HepG2 (cell line): ENCODE measurements at regions not wholly inside any gene's neighbourhood (a gene's known extent, or its start where the extent isn't known, plus 50 kb on each side); places are given as distances from the start of the nearest gene placed in this dataset.

ENCODE experiments used
- HIC2 ChIP-seq: sonication (generic); formaldehyde crosslinking; IDR thresholded peaks from 2 replicates; pipeline ENCODE4 v1.9.0; 2022; ENCODE audit warnings: low read depth, missing genetic modification reagents
- IRF2 ChIP-seq: IDR thresholded peaks from 2 replicates; pipeline ENCODE4 v1.6.1; 2018; ENCODE audit warnings: missing genetic modification reagents, missing compliant biosample characterization
- RFX3 ChIP-seq: IDR thresholded peaks from 2 replicates; pipeline ENCODE4 v1.6.1; 2016; ENCODE audit warnings: missing biosample characterization, missing genetic modification reagents
- SP1 ChIP-seq, 2 experiments: fragments of 450-650 bp in 1 of 2; sonication (generic) in 1 of 2; formaldehyde crosslinking in 1 of 2; IDR thresholded peaks; 2 replicates each; pipeline versions ENCODE4 v1.4.0 to v1.6.1; 2016 to 2020; ENCODE audit warnings: missing genetic modification reagents in 1 of 2

GRCh38 chr10:44742248-44742647 lies 168.9 kb upstream of the TMEM72 start:
- no peak for TF ChIP-seq SP1 (IDR thresholded peaks at IDR 0.05)
- no peak for TF ChIP-seq SP1 (CRISPR knock-in tag; IDR thresholded peaks at IDR 0.05)
- TF ChIP-seq IRF2 (CRISPR knock-in tag): no peak
- no peak for TF ChIP-seq RFX3 (CRISPR knock-in tag)
- TF ChIP-seq HIC2 (CRISPR knock-in tag): no peak
